ENCODE measurements at regions not wholly inside any gene's neighbourhood (a gene's known extent, or its start where the extent isn't known, plus 50 kb on each side); places are given as distances from the start of the nearest gene placed in this dataset.

- H3K36me3 ChIP-seq (replicated peaks in 1 of 2; ENCODE audit: control insufficient read depth in 1 of 2, insufficient read depth in 2 of 2, low read length in 2 of 2) = no peaks in the 10 kb centered on the region
- no peak for TF ChIP-seq CTCF (IDR thresholded peaks at IDR 0.05)
- no CpG with 5 or more reads among the region's 1 CpG for WGBS (ENCODE audit: insufficient coverage)
- H3K9me3 Mint-ChIP-seq = peaks cover 0 to 2% (median 0%) of the 10 kb centered on the region in 7 donors
- no peaks in the 10 kb centered on the region for H3K27me3 ChIP-seq (ENCODE audit: control insufficient read depth in 2 of 2, insufficient read depth in 2 of 2, low read length in 2 of 2)
- DNase-seq = no peak
- H3K79me2 ChIP-seq (ENCODE audit: insufficient read depth, low read length) = no peaks in the 10 kb centered on the region
- no peak overlapping the region for H3K4me3 ChIP-seq (replicated peaks in 1 of 3; ENCODE audit: low read depth in 2 of 3, low read length in 3 of 3)
- H3K4me3 Mint-ChIP-seq = no peak overlapping the region
- no peaks in the 10 kb centered on the region for H3K36me3 Mint-ChIP-seq
- no peak overlapping the region for H3K27ac Mint-ChIP-seq
- peaks cover 7 to 9% of the 10 kb centered on the region in 2 donors for H3K4me1 ChIP-seq (ENCODE audit: control insufficient read depth in 1 of 2, insufficient read depth in 2 of 2, low read length in 2 of 2)
- no peaks in the 10 kb centered on the region for H4K20me1 ChIP-seq (ENCODE audit: insufficient read depth, low read length)
- H3K9ac ChIP-seq (ENCODE audit: insufficient read depth, low read length, poor library complexity, severe bottlenecking) = no peak overlapping the region
- no peak overlapping the region for H2AFZ ChIP-seq (ENCODE audit: insufficient read depth, low read depth, low read length, poor library complexity, severe bottlenecking)
- no peak overlapping the region for H3K27ac ChIP-seq (ENCODE audit: low read depth in 1 of 2, low read length in 2 of 2)
- peaks cover 0 to 2% (median 0%) of the 10 kb centered on the region in 3 donors for H3K27me3 Mint-ChIP-seq (ENCODE audit: low read depth in 3 of 3)
- H3K4me1 Mint-ChIP-seq = peaks cover 17% of the 10 kb centered on the region
- H3K4me2 ChIP-seq (replicated peaks; ENCODE audit: extremely low read depth, low read length, poor library complexity, severe bottlenecking) = no peak overlapping the region
- no peaks in the 10 kb centered on the region for H3K9me3 ChIP-seq (replicated peaks in 1 of 2; ENCODE audit: control insufficient read depth in 1 of 2, insufficient read depth in 1 of 2, low read length in 2 of 2)
- intact Hi-C loops (cut with micrococcal nuclease) = no loop called here
Observed at GRCh38 chr12:62163368-62163767, 96.8 kb upstream of the USP15 start.

DNA sequence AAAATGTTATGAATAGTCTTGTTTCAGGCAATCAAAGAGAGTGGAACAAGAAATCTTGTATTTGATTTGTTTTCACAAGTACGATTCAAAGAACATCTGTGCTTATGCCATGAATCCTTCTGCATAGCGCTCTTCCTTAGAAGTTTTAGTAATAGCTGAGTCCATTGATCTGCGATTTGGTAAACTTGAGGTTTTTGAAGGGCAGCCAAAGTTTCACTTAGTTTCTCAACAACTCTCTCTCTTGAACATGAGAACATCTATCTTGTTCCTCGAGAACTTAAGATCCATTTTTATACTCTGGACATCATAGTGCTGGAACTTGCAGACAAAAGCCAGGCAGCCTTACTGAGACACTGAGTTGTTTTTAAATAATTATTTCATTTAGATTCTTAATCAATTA, 96.2 kb upstream of the USP15 start:
- H3K36me3 Mint-ChIP-seq = no peaks in the 10 kb centered on the region
- H2AFZ ChIP-seq (ENCODE audit: insufficient read depth, low read depth, low read length, poor library complexity, severe bottlenecking) = no peak overlapping the region
- H3K9me3 ChIP-seq (replicated peaks in 1 of 2; ENCODE audit: control insufficient read depth in 1 of 2, insufficient read depth in 1 of 2, low read length in 2 of 2) = no peaks in the 10 kb centered on the region
- no peak for TF ChIP-seq CTCF (IDR thresholded peaks at IDR 0.05)
- H3K4me2 ChIP-seq (replicated peaks; ENCODE audit: extremely low read depth, low read length, poor library complexity, severe bottlenecking) = no peak overlapping the region
- no peak overlapping the region for H3K4me3 Mint-ChIP-seq
- peaks cover 1 to 2% of the 10 kb centered on the region in 2 donors for H3K4me1 ChIP-seq (ENCODE audit: control insufficient read depth in 1 of 2, insufficient read depth in 2 of 2, low read length in 2 of 2)
- no peaks in the 10 kb centered on the region for H3K79me2 ChIP-seq (ENCODE audit: insufficient read depth, low read length)
- no peak for DNase-seq
- no peak overlapping the region for H3K4me3 ChIP-seq (replicated peaks in 1 of 3; ENCODE audit: low read depth in 2 of 3, low read length in 3 of 3)
- intact Hi-C loops (cut with micrococcal nuclease) = no loop called here
- H3K9ac ChIP-seq (ENCODE audit: insufficient read depth, low read length, poor library complexity, severe bottlenecking) = no peak overlapping the region
- peaks cover 0 to 2% (median 0%) of the 10 kb centered on the region in 7 donors for H3K9me3 Mint-ChIP-seq
- H3K27me3 ChIP-seq (ENCODE audit: control insufficient read depth in 2 of 2, insufficient read depth in 2 of 2, low read length in 2 of 2) = no peaks in the 10 kb centered on the region
- WGBS (ENCODE audit: insufficient coverage) = 88% methylated on average over 3 of the region's 4 CpGs
- no peaks in the 10 kb centered on the region for H4K20me1 ChIP-seq (ENCODE audit: insufficient read depth, low read length)
- H3K4me1 Mint-ChIP-seq = peaks cover 10% of the 10 kb centered on the region
- H3K27me3 Mint-ChIP-seq (ENCODE audit: low read depth in 3 of 3) = peaks cover 0 to 2% (median 0%) of the 10 kb centered on the region in 3 donors
- no peak overlapping the region for H3K27ac ChIP-seq (ENCODE audit: low read depth in 1 of 2, low read length in 2 of 2)
- H3K27ac Mint-ChIP-seq = no peak overlapping the region
- no peaks in the 10 kb centered on the region for H3K36me3 ChIP-seq (replicated peaks in 1 of 2; ENCODE audit: control insufficient read depth in 1 of 2, insufficient read depth in 2 of 2, low read length in 2 of 2)

All from CD14-positive monocyte (primary cell).